ENCODE measurements at regions not wholly inside any gene's neighbourhood (a gene's known extent, or its start where the extent isn't known, plus 50 kb on each side); places are given as distances from the start of the nearest gene placed in this dataset.

- intact Hi-C loops (cut with micrococcal nuclease; ENCODE audit: unreplicated experiment): no loop called here
- no peaks in the 10 kb centered on the region for H3K27me3 ChIP-seq (ENCODE audit: control insufficient read depth, insufficient read depth, low read length)
- ChIA-PET POLR2A (no interaction called here), CTCF (no interaction called here)
- no peaks in the 10 kb centered on the region for H3K36me3 ChIP-seq (ENCODE audit: control insufficient read depth, insufficient read depth, low read length)
- no peak overlapping the region for H3K27ac ChIP-seq (ENCODE audit: low read length)
- in situ Hi-C loops (cut with HindIII; ENCODE audit: low pct_unique_long_range_greater_than_20kb, low sequenced_read_pairs): no loop called here
- TF ChIP-seq REST (IDR thresholded peaks at IDR 0.05; ENCODE audit: insufficient read depth in 1 of 2, low read depth in 2 of 2, low read length in 1 of 2) (no peak), SIN3A (IDR thresholded peaks at IDR 0.05; ENCODE audit: borderline replicate concordance, insufficient read depth, low read depth, low read length) (no peak), TCF7L2 (IDR thresholded peaks at IDR 0.05; ENCODE audit: low read depth, low read length) (no peak), CTCF (IDR thresholded peaks at IDR 0.05) (no peak), POLR2AphosphoS5 (IDR thresholded peaks at IDR 0.05; ENCODE audit: low read depth, low read length) (no peak)
- ATAC-seq: no peak
- H3K4me1 ChIP-seq (ENCODE audit: control insufficient read depth, insufficient read depth, low read length): no peaks in the 10 kb centered on the region
- DNase-seq (ENCODE audit: low read depth, low spot score): no peak
- H3K9me3 ChIP-seq (ENCODE audit: control insufficient read depth, insufficient read depth, low read depth, low read length): no peaks in the 10 kb centered on the region
- no TSS peak for BruUV-seq (replicated peaks)
- H3K4me3 ChIP-seq (ENCODE audit: low read depth in 2 of 2, low read length in 2 of 2): no peak overlapping the region
Measured at GRCh38 chr5:128772356-128772755, 192.9 kb upstream of the SLC27A6 start.

- BruUV-seq (replicated peaks): no TSS peak
- no peaks in the 10 kb centered on the region for H3K9me3 ChIP-seq (ENCODE audit: control insufficient read depth, insufficient read depth, low read depth, low read length)
- no peaks in the 10 kb centered on the region for H3K36me3 ChIP-seq (ENCODE audit: control insufficient read depth, insufficient read depth, low read length)
- in situ Hi-C loops (cut with HindIII; ENCODE audit: low pct_unique_long_range_greater_than_20kb, low sequenced_read_pairs) (no loop called here), intact Hi-C loops (cut with micrococcal nuclease; ENCODE audit: unreplicated experiment) (no loop called here)
- no peaks in the 10 kb centered on the region for H3K27me3 ChIP-seq (ENCODE audit: control insufficient read depth, insufficient read depth, low read length)
- ChIA-PET CTCF (no interaction called here), POLR2A (no interaction called here)
- no peak for DNase-seq (ENCODE audit: low read depth, low spot score)
- H3K4me3 ChIP-seq (ENCODE audit: low read depth in 2 of 2, low read length in 2 of 2): no peak overlapping the region
- H3K27ac ChIP-seq (ENCODE audit: low read length): no peak overlapping the region
- H3K4me1 ChIP-seq (ENCODE audit: control insufficient read depth, insufficient read depth, low read length): no peaks in the 10 kb centered on the region
- ATAC-seq: no peak
- TF ChIP-seq SIN3A (IDR thresholded peaks at IDR 0.05; ENCODE audit: borderline replicate concordance, insufficient read depth, low read depth, low read length): no peak
- TF ChIP-seq TCF7L2 (IDR thresholded peaks at IDR 0.05; ENCODE audit: low read depth, low read length): no peak
- no peak for TF ChIP-seq REST (IDR thresholded peaks at IDR 0.05; ENCODE audit: insufficient read depth in 1 of 2, low read depth in 2 of 2, low read length in 1 of 2)
Measured at GRCh38 chr5:128773378-128773777, 191.9 kb upstream of the SLC27A6 start.
